Right lobe of liver (tissue), 4 donors: ENCODE measurements at regions not wholly inside any gene's neighbourhood (a gene's known extent, or its start where the extent isn't known, plus 50 kb on each side); places are given as distances from the start of the nearest gene placed in this dataset.

Experiments used
- CTCF ChIP-seq, 4 donors: fragments of 200-600 bp in 3 of 4; fragments of 450-650 bp in 1 of 4; IDR thresholded peaks; one replicate each; pipeline versions ENCODE4 v1.5.1 to v1.8.0; 2016 to 2022; ENCODE audit warnings: antibody characterized with exemption in 4 of 4, mild to moderate bottlenecking in 2 of 4
- POLR2A ChIP-seq: fragments of 450-650 bp; IDR thresholded peaks from one replicate; pipeline ENCODE4 v1.6.1; 2017; ENCODE audit warnings: antibody characterized with exemption, mild to moderate bottlenecking
- donor health status: DM: no; HTN: no; CAD: no.
- donor health status: DM: no; HTN: no; CAD: no.
- donor health status: DM: no; HTN: yes; CAD: no.

- TF ChIP-seq CTCF (IDR thresholded peaks at IDR 0.05): no peak
- TF ChIP-seq POLR2A: no peak
Observed at GRCh38 chr9:15018096-15018637, 107.9 kb upstream of the FREM1 start.
